GM18909 (cell line): ENCODE measurements at regions not wholly inside any gene's neighbourhood (a gene's known extent, or its start where the extent isn't known, plus 50 kb on each side); places are given as distances from the start of the nearest gene placed in this dataset.

Experiments
- ATAC-seq: cut with Tn5 transposase; IDR thresholded peaks from one replicate; pipeline ENCODE4 v1.9.1; 2021; ENCODE audit warnings: mild to moderate bottlenecking; ENCODE audit not compliant: unreplicated experiment, poor library complexity

DNA sequence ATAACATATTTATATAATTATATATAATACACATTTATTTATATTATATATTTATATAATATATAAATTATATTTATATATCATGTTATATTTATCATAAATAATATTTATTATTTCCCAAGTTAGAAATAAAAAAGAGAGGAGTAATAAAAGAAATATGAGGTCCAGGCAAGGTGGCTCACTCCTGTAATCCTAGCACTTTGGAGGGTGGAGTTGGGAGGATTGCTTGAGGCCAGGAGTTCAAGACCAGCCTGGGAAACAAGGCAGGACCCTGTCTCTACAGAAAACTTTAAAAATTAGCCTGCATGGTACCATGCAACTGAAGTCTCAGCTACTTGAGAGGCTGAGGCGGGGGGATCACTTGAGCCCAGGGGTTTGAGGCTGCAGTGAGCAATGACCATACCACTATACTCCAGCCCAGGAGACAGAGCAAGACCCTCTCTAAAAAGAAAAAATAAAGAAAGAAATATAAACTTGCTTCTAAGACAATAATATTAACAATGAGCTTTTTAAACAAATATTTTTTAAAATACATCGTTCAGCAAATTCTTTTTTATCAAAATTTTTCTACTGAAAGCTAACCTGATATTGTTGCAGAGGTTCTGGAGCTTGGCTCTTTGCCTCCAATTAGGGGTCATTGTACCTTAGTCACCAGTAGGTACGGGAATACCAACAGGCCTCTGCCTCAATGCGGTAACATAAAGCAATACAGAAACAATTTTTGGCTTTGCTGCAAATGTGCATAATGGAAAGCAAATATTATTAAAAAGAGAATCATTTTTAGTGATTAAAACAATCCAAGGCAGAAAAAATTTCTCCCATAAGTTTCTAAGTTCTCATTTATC is 290.0 kb downstream of the SETD4 start:
- ATAC-seq = no peak

DNA sequence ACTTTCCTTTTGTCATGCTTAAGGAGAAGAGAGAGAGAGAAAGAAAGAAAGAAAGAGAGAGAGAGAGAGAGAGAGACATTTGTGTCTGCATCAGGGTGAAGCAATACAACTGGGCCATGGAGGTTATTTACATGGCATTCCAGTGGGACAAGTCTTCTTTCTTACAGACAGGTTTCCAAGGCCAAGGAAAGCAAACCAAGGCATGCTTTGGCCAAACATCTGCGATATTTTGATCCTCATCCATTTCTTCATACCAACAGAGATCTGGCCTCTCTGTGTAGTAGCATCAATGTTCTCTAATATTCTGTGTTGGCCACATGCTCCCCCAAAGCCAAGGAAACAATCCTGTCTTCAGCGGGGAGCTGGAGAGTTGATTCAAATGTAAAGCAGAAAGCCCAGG is 292.1 kb downstream of the SETD4 start:
- ATAC-seq = no peak

DNA sequence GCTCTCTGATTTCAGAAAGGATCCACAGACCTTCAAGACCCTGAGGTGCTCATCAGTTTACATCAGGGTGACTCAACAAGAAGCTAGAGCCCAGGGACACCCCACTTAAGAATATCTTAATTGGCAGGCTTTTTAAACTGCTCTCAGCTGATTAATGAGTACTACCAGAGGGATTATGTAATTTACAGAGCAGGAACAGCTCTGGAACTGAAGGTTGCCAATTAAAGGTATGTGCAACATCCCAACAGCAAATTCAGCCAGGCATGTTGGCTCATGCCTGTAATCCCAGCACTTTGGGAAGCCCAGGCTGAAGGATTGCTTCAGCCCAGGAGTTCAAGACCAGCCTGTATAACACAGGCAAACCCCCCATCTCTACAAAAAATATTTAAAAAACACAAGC is 295.7 kb downstream of the SETD4 start:
- ATAC-seq = no peak

DNA sequence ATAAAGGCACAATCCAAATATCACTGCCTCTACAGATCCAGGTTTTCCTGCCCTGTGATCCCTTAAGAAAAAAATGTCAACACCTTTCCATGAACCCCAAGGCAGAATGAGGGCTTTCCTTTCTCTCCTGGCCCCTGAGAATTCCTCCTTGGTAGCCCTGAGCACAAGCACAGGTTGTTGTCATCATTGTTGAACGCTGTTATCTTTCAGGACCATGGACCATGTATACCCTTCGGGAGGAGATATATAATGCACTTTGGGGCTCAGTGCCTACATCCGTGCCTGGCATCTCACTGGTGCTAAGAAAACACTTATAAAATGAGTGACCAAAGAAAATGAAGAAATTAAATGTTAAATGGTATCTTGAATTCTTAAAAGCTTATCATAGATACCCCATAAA is 296.2 kb downstream of the SETD4 start:
- ATAC-seq = no peak

DNA sequence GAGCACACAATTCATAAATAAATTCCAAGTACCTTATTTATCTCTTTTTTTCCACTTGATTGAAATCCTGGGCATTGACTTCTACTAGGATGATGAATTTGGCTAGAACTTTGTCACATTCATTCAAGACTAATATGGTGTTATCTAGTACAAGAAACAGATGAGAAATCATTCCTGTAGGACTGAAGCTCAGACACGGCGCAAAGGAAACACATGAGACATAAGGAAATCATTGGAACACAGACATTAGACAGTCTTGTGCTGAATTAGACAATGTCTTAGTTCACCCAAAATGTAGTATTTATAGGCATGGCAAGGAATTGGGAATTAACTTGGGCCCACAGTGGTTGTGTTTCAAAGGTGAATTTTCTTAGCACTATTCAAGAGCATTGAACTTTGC is 305.7 kb downstream of the SETD4 start:
- no peak for ATAC-seq

DNA sequence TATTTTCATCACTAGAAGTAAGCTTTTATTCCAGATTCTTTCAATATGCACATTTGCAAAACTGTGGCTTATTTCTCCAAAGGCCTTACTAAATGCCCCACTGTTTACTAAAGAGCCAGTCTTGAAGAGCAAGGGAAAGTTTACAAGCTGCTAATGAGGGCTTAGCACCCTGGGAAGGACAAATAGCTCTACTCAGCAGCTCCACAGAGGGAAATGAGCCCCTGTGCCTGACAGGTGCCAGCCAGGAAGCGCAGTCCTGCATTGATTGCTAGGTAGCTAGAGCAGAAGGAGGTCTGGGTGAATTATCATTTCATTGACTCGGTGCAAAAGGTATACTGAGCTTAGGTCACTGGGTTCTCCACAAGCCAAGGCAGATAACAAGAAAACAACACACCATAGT is 307.0 kb downstream of the SETD4 start:
- no peak for ATAC-seq

DNA sequence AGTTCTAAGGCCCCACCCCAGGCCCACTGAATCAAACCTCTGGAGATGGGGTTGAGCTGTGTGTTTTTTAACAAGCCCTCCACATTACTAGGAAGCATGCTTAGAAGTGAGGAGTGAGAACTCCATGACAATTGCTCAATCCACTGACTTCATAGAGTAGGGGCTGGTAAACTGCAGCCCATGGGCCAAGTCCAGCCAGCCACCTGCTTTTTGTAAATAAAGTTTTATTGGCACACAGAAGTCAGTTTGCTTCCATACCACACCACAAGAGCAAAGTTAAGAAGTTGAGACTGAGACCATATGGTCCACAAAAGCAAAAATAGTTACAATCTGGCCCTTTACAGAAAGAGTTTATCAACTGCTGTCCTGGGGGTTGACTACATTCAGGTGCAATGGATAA is 309.2 kb downstream of the SETD4 start:
- no peak for ATAC-seq

DNA sequence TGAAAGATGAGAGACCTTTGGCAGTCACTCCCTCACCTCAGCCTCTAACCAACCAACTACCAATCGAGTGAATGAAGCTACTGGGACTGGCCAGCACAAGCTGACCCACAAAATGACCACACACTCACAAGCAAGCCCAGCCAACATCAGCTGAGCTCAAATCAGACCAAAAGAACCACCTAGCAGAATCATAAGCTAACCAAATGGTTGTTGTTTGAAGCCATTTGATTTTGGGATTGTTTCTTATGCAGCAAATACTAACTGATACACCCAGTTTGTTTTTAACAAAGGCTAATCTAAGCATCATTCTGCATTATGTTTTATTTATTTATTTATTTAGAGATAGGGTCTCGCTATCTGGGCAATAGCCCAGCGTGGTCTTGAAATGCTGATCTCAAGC is 310.4 kb downstream of the SETD4 start:
- no peak for ATAC-seq

DNA sequence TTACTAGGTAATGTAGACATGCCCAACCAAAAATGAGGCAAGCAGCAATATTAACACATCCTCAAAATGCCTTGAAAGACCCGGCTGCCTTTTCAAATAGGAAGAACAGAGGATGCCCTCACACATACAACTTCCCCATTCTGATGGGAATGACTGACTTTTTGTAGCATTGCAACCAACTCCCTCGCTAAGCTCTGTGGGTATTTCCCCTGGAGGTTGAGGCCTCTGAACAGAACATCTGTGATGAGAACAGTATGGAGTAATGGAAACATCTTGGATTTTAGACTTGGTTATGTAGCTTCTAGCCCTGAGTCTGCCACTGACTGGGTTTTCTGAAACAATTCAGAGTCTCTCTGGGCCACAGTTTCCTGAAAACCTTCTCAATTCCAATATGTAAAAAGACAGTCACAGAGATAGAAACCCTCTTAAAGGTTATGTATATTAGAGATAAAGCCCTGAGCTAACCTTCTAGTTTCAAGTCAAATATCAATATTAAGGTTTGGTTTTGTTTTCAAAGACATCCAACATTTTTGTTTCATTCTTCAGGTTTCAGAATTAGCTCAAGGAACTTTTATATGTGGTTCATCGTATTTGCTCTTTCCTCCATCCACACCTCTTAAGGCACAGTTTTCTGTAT is 311.5 kb downstream of the SETD4 start:
- ATAC-seq = no peak

DNA sequence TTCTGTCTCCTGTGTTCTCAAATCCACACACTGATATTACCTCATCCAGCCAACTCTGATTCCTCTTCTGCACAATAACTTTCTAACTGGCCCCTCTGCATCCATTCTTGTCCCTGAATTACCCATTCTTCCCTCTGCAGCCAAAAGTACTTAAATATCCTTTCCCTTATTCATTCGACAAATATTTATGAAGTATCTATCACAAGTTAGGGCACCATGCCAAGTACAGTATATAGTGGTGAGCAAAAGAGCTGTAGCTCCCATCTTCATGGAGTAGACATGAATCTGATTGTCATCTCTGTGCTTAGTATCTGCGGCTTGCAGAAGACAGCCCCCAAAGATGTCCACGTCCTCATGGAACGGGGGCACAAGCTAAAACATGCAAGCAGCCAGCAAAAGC is 316.8 kb downstream of the SETD4 start:
- ATAC-seq = no peak

DNA sequence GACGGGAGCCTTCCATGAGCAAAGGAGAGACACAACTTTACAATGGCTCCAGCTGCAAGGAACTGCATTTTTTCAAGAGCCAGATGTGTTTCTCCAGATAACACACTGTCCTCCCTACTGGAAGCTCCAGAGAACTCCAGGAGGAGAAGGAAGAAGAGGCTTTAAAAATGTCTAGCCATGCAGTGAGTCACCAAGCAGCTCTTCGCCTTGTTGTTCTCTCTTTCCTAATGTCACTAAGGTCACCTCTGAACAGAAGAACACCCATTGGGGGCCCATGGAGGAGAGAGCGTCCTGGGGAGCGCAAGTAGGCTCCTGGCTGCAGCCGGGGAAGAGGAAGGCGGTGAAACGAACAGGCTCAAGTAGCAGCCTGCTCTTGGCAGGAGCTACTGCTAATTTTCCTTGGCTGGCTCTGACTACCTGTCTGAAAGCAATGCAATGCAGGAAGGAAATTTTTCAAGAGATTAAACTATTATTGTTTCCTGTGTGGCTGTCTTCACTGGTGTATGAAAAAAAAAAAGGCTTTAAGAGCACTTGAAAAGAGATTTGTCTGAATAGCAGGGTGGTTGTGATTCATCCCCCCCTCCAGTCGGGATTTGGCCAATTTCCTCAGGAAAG is 321.9 kb downstream of the SETD4 start:
- no peak for ATAC-seq

DNA sequence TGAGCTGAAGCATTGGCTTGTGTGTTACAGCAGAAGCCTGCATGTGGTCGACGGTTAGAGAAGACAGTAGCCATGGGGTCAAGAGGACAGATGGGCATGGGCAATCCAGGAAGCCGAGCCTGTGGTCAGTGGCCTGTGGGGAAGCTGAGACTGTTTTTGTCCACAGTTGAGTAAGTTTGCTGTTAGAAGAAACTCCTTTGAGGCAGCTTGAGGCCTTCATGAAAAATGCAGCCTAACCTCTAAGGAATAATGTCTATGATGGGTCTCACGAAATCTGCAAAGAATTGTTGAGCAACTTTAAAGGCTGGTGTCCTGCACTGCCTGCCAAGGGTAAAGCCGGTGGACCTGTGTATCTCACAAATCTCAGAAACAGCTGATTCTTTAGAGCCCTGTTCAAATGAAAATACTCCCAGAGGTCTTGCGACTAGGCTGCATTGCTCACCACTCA is 322.4 kb downstream of the SETD4 start:
- no peak for ATAC-seq

DNA sequence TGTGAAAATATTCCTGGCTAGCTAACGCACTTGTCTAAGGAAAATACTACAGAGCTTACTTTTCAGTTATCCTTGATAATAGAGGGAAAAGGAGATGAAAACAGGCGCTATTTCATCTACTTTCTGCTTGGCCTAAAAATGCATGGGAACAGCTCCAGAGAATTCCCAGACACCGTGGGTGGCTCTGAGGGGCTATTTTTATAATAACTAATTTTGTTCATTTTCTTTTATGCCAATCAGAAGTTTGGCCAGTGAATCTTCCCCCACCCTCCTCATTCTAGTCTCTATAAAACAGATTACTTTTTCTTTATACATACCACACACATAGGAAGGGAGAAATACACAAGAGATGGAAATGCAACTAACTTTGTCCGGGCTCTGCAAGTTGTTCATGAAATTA is 322.9 kb downstream of the SETD4 start:
- no peak for ATAC-seq

DNA sequence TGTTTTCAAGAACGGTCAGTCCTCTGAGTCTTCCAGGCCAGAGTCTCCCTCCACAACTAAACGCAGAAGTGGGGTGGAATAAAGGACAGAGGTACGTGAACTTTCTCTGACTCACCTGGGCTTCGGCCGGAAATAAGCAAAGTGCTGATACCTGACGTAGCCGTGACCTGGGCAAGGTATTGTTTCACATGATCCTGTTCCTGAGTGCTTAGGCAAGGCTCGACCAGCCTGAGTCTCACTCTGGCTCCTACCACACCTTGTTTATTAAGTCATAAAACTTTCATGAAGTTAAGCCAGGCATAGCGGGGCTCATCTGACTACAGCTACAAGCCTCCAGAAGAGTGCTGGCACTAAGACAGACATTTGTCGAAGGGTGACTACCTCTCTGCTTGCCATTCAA is 327.5 kb downstream of the SETD4 start:
- no peak for ATAC-seq

DNA sequence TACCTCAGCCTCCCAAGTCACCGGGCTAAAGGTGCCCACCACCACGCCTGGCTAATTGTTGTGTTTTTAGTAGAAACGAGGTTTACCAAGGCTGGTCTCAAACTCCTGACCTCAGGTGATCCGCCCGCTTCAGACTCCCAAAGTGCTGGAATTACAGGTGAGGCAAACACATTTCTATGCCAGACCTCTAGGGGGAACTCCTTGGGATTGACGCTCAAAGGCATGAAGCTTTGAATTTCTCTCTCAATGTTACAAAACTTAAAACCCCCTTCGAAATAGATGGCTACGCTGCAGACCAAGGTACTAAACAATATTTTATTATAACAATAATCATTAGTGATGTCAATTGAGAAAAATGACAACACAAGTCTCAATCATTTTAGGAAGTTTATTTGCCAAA is 330.0 kb downstream of the SETD4 start:
- no peak for ATAC-seq

DNA sequence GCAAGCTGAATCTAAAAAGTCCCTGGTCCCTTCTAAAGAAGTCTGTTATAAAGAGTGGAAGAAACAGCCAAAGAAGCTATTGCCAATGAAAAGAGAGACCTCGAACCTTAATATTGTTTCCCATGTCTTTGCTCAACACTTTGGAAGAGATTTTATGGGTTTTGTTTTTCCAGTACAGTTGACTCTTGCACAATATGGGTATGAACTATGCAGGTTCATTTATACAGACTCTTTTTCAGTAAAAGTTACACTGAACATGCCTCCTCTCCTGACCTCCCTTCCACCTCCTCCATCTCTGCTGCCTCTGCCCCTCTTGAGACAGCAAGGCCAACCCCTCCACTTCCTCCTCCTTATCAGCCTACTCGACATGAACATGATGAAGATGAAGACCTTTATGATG is 332.5 kb downstream of the SETD4 start:
- ATAC-seq = no peak

DNA sequence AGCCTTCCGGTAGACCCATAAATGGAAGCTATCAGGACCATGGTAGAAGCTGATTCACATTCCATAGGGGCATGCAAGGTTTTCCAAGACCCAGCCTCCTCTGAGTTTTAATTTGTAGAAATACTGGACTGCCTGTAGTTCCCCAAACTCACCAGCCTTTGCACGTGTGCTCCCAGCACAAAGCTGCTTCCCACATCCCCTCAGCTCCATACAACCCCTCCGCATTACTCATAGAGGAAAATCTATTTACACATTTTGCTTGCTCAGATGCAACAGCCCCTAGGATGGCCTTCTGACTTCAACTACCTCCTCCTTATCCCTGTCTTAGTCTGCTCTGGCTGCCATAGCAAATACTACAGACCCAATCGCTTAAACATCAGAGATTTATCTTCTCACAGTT is 336.2 kb downstream of the SETD4 start:
- ATAC-seq = no peak

DNA sequence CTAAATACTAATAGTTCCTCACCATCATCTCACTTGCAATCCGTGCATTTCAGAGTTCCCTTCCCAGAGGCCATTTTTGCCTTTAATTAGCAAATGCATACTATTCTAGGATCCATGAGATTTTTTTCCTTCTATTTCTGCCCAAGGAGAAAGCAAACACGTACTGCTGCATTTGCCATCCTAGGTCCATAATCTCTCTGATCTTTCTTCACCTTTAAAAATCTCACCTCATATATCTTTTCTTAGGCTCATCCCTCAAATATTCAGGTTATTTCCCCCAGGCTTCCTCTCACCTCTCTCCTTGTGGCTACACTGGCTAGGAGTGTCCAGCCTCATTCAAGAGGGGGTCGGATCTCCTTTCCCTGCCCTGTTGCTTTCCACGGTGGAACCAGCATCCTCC is 338.6 kb downstream of the SETD4 start:
- no peak for ATAC-seq

DNA sequence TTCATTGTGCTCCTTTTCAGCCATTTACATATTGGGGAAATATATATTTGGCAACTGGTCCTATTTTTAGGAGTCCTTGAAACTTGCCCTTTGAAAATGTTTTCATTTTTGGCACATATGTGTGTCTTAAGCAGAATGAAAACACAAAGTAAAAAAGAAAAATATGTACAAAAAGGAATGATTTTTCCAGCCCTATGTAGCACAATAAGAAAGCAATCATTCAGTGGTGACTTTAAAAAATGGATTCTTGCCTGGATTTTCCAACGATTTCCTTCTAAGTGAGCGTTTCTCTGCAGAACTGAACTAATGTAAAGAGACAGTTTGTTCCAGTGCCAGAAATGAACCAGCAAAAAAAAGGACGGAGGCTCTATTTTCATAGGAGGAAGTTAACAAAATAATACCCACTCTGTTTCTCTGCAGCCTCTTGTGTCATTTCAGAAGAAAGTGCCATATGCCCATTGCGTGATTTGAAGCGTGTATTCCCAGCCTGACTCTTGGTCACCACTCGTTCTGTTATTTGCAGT is 340.1 kb downstream of the SETD4 start:
- no peak for ATAC-seq

DNA sequence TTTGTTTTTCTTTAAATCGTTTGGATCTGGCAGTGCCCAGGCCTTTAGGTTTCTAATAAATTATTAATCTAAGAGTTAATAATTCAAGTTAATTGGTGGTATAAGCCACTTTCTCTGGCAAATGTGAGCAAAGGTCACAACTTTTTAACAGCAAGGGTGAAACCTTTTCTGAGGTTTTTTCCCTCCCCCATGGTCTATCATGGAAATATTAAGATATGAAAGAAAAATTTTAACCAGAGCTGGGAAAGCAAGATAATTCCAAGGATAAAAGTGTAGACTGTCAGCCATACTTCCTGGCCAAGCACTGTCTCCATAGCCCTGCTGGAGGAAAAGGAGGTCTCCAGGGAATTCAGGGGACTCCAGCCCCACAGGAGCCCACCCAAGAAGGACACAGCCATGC is 341.2 kb downstream of the SETD4 start:
- ATAC-seq = no peak

DNA sequence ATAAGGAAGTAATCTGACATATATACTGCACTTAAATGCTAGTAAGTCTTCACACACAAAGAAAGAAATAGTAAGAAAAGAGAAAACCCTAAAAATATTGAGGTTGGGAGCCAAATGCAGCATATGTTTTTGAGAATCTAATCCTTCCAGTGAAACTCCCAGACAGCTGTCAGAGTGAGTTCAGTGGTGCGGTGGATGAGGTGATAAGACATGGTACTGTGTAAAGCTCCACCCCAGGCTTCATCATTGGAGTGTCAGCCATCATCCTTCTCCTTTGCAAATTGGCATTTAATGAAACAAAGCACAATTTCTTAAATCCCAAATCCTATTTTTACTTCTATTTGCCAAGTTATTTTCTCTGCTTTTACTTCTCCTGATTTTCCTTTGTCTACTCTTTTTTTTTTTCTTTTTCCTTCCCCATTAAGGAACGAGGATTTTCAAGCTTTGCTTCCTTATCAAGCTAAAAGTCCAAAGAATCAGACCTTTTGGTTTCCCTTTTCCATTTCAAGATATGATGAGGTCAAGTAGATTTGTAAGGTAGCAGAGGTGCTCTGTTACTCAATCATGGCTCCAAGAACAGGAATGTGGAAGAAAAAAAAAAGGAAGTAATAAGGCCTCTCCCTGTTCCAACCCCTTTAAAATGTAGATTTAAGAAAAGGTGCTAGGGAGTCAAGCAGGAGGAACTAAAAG is 343.3 kb downstream of the SETD4 start:
- no peak for ATAC-seq
